ENCODE measurements at regions not wholly inside any gene's neighbourhood (a gene's known extent, or its start where the extent isn't known, plus 50 kb on each side); places are given as distances from the start of the nearest gene placed in this dataset.
"Not testable (repeated sequence)": the region's sequence is repeated elsewhere in the genome, so short reads cannot be mapped to it uniquely, and the experiment has no call there.

GRCh38 chr9:62874745-62875599, 1685.1 kb downstream of the SPATA31A7 start:
- DNase-seq (ENCODE audit: low spot score): not testable (repeated sequence)

GRCh38 chr9:62877552-62877951, 1687.7 kb downstream of the SPATA31A7 start:
- not testable (repeated sequence) for DNase-seq (ENCODE audit: low spot score)

DNA sequence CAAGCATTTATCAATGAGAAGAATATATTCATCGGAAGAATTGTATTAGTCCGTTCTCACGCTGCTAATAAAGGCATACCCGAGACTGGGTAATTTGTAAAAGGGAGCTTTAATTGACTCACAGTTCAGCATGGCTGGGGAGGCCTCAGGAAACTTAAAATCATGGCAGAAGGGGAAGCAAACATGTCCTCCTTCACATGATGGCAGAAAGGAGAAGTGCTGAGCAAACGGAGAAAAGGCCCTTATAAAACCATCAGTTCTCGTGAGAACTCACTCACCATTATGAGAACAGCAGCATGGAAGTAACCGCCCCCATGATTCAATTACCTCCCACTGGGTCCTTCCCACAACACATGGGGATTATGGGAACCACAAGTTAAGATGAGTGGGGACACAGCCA, 1688.2 kb downstream of the SPATA31A7 start:
- not testable (repeated sequence) for DNase-seq (ENCODE audit: low spot score)

DNA sequence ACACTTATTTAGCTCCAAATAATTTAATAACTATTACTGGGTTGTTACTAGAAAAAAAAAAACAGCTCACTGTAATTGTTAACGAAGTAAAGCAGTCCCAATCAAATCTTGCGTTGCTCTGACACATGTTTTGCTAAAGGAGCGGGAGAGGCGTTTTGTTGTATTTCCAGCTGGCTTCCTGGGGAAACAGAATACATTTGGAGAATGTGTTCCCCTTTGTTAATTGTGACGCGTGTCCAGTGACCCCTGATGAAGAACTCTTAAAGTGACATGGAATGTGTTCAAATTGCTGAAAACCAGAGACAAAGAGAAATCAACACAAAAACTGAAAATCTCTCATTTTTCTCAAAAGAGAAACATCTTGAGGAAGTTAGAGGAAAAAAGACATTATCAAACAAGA, 1690.6 kb downstream of the SPATA31A7 start:
- DNase-seq (ENCODE audit: low spot score): not testable (repeated sequence)

DNA sequence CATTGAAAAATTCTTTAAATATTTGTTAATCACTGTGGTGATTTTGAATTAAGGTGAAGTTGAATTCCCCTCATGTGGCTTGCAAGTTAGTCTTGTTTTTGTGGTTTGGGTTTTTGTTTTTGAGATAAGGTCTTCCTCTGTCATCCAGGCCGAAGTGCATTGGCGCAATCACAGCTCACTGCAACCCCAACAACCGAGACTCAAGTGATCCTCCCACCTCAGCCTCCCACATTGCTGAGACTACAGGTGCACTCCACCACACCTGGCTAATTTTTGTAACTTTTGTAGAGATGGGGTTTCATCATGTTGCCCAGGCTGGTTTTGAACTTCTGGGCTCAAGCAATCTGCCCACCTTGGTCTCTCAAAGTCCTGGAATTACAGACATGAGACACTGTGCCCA, 1691.1 kb downstream of the SPATA31A7 start:
- not testable (repeated sequence) for DNase-seq (ENCODE audit: low spot score)

DNA sequence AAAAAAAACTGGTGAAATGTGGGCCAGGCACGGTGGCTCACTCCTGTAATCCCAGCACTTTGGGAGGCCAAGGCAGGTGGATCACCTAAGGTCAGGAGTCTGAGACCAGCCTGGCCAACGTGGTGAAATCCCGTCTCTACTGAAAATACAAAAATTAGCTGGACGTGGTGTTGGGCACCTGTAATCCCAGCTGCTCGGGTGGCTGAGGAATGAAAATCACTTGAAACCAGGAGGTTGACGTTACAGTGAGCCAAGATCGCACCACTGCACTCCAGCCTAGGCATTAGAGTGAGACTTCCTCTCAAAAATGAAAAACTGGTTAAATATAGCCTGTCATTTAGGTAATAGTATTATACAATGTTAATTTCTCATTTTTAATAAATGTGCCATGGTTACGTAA, 1692.0 kb downstream of the SPATA31A7 start:
- DNase-seq (ENCODE audit: low spot score): not testable (repeated sequence)

DNA sequence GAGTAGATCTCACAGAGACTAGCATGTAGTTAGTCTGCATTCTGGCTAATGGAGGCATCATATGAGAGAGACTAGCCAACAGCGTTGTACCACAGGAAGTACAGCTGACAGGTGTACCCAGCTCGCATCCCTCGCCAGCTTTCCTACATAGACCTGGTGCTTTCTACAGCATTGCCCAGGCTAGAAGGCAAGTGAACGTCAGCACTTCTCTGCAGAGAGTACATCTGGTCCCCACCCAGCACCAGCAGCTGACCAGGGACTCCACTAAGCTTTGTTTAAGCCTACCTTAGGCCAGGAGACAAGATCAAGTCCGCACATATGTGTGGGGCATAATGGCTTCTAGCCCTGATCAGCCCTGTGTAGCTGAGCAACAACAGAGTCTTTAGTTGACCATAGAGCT, 1692.9 kb downstream of the SPATA31A7 start:
- not testable (repeated sequence) for DNase-seq (ENCODE audit: low spot score)

- DNase-seq (ENCODE audit: low spot score): not testable (repeated sequence)
Observed at GRCh38 chr9:62896692-62897091, 1706.9 kb downstream of the SPATA31A7 start.

- not testable (repeated sequence) for DNase-seq (ENCODE audit: low spot score)
Observed at GRCh38 chr9:62897411-62898225, 1707.8 kb downstream of the SPATA31A7 start.

GRCh38 chr9:62899666-62900065, 1709.8 kb downstream of the SPATA31A7 start:
- not testable (repeated sequence) for DNase-seq (ENCODE audit: low spot score)

GRCh38 chr9:62904061-62904460, 1714.2 kb downstream of the SPATA31A7 start:
- DNase-seq (ENCODE audit: low spot score): not testable (repeated sequence)

- not testable (repeated sequence) for DNase-seq (ENCODE audit: low spot score)
Observed at GRCh38 chr9:62905722-62906121, 1715.9 kb downstream of the SPATA31A7 start.

GRCh38 chr9:62907866-62908265, 1718.0 kb downstream of the SPATA31A7 start:
- not testable (repeated sequence) for DNase-seq (ENCODE audit: low spot score)

GRCh38 chr9:62908271-62908670, 1718.4 kb downstream of the SPATA31A7 start:
- DNase-seq (ENCODE audit: low spot score): not testable (repeated sequence)

DNA sequence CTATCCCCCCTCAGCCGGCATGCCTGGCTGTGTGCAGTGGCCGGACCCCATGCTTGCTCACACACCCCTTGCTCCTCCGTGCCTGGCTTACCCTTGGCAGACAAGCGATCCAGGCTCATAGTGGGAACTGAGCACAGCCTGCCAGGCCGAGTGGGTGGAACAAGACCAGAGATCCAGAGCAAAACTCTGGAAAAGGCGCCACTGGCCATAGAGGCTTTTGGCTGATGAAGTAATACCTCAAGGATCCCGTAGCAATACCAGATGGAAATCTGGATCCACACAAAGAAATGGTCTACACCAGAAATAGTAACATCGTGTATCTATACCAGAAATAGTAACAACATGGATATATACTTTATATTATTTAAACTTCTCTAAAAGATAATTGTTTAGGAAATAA, 1719.6 kb downstream of the SPATA31A7 start:
- not testable (repeated sequence) for DNase-seq (ENCODE audit: low spot score)

DNA sequence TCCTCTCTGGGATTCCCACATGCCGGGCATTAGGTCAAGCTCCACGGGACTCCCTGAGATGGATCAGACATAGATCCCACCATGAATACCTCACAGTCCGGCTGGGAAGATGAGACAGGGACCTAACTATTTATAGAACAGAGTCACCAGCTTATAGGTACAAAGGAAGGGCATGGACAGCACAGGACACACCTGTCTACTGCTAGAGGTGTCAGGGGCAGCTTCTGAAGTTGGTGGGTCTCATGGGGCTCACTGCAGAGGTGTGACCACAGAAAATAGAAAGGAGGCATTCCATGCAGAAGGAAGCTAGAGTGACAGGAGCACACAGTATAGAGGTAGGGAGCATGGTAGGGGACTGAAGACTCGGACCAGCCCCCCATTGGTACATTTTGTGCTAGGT, 1722.4 kb downstream of the SPATA31A7 start:
- DNase-seq (ENCODE audit: low spot score): not testable (repeated sequence)

GRCh38 chr9:62915168-62915567, 1725.3 kb downstream of the SPATA31A7 start:
- not testable (repeated sequence) for DNase-seq (ENCODE audit: low spot score)

DNA sequence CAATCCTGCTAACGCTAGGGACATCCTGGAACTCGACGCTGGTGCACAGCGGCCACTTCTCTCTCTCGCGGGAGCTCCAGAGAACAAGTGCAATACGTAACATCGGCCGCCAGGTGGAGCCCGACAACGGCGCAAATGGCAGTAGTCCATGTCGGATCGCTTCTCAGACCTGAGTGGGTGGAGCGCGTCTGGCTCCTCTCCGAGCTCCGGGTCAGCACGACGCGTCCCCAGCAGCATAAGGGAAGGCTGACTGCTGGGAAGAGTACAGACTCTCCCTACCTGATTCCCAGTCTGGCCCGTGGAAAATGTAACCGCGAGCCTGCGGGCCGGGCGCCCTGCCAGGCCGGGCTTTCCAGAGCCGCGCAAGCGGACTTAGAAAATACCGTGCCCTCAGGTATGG, 1725.8 kb downstream of the SPATA31A7 start:
- not testable (repeated sequence) for DNase-seq (ENCODE audit: low spot score)

GRCh38 chr9:62918648-62919385, 1729.0 kb downstream of the SPATA31A7 start:
- DNase-seq (ENCODE audit: low spot score): not testable (repeated sequence)

GRCh38 chr9:62931484-62931883, 1741.6 kb downstream of the SPATA31A7 start:
- DNase-seq (ENCODE audit: low spot score): not testable (repeated sequence)

DNA sequence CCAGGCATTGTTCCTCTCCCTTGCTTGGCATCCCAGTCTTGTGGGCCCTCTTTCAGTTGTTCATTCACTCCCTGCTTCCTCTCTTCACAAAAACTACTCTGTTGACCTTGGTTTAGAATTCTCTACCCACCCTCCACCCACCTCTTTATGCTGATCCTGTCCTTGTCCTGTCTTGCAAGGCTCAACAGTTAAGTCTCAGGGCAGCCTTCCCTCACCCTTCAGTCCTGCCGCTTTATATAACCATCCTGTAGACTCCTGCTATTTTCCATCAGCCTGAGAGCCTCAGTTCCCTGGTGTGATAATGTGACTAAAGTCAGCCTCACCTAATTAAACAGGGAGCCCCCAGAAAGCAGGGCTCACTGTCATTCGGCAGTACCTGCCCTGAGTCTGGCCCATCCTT, 1763.0 kb downstream of the SPATA31A7 start:
- not testable (repeated sequence) for DNase-seq (ENCODE audit: low spot score)

Measured in germinal center (tissue), 1 donor.